Subcutaneous abdominal adipose tissue (tissue), 5 donors: ENCODE measurements at regions not wholly inside any gene's neighbourhood (a gene's known extent, or its start where the extent isn't known, plus 50 kb on each side); places are given as distances from the start of the nearest gene placed in this dataset.
"Not testable (repeated sequence)": the region's sequence is repeated elsewhere in the genome, so short reads cannot be mapped to it uniquely, and the experiment has no call there.

Source experiments
- H3K27ac ChIP-seq: one replicate; pipeline ENCODE4 v1.7.0; 2013; ENCODE audit warnings: low read depth, mild to moderate bottlenecking, inconsistent platforms, low read length, moderate library complexity
- H3K27me3 ChIP-seq, 5 donors: one replicate each; pipeline ENCODE4 v1.7.0; 2013; ENCODE audit warnings: low read length in 5 of 5, inconsistent platforms in 1 of 5; ENCODE audit not compliant: control insufficient read depth in 5 of 5, insufficient read depth in 4 of 5
- H3K36me3 ChIP-seq, 5 donors: one replicate each; pipeline ENCODE4 v1.7.0; 2013; ENCODE audit warnings: low read length in 5 of 5; ENCODE audit not compliant: control insufficient read depth in 5 of 5, insufficient read depth in 5 of 5
- H3K4me1 ChIP-seq, 5 donors: one replicate each; pipeline ENCODE4 v1.7.0; 2013; ENCODE audit warnings: low read length in 5 of 5, mild to moderate bottlenecking in 3 of 5, moderate library complexity in 1 of 5; ENCODE audit not compliant: control insufficient read depth in 5 of 5, insufficient read depth in 5 of 5
- H3K4me3 ChIP-seq, 5 donors: one replicate each; pipeline ENCODE4 v1.7.0; 2013; ENCODE audit warnings: low read length in 5 of 5, low read depth in 1 of 5
- H3K9ac ChIP-seq, 5 donors: one replicate each; pipeline ENCODE4 v1.7.0; 2013; ENCODE audit warnings: low read length in 5 of 5, mild to moderate bottlenecking in 4 of 5, moderate library complexity in 3 of 5
- H3K9me3 ChIP-seq, 5 donors: one replicate each; pipeline ENCODE4 v1.7.0; 2013; ENCODE audit warnings: low read length in 5 of 5; ENCODE audit not compliant: control insufficient read depth in 5 of 5
- donor health status: healthy.
- donor health status: healthy.
- donor health status: healthy.
- donor health status: healthy.
- donor health status: healthy.

GRCh38 chr20:48403167-48403761, 424.5 kb downstream of the PREX1 start:
- Histone ChIP-seq H3K9me3 (no peaks in the 10 kb centered on the region), H3K27ac (no peak overlapping the region), H3K27me3 (peaks cover 19 to 28% (median 24%) of the 10 kb centered on the region in 5 donors), H3K4me1 (no peaks in the 10 kb centered on the region), H3K9ac (no peak overlapping the region), H3K4me3 (no peak overlapping the region), H3K36me3 (no peaks in the 10 kb centered on the region)

- no peaks in the 10 kb centered on the region for H3K4me1 ChIP-seq
- H3K4me3 ChIP-seq = no peak overlapping the region
- H3K9ac ChIP-seq = no peak overlapping the region
- no peaks in the 10 kb centered on the region for H3K36me3 ChIP-seq
- peaks cover 21 to 38% (median 23%) of the 10 kb centered on the region in 5 donors for H3K27me3 ChIP-seq
- H3K27ac ChIP-seq = no peak overlapping the region
- H3K9me3 ChIP-seq = no peaks in the 10 kb centered on the region
Observed at GRCh38 chr20:48401359-48401758, 426.4 kb downstream of the PREX1 start.

GRCh38 chr20:48400009-48400408, 427.8 kb downstream of the PREX1 start:
- Histone ChIP-seq H3K36me3 (no peaks in the 10 kb centered on the region), H3K27ac (no peak overlapping the region), H3K4me1 (no peaks in the 10 kb centered on the region), H3K9ac (no peak overlapping the region), H3K27me3 (peaks cover 13 to 37% (median 23%) of the 10 kb centered on the region in 5 donors), H3K4me3 (no peak overlapping the region), H3K9me3 (no peaks in the 10 kb centered on the region)

GRCh38 chr20:48398506-48399449, 429.0 kb downstream of the PREX1 start:
- H3K4me3 ChIP-seq = no peak overlapping the region
- H3K9ac ChIP-seq = no peak overlapping the region
- H3K27me3 ChIP-seq = peaks cover 11 to 41% (median 21%) of the 10 kb centered on the region in 5 donors
- no peaks in the 10 kb centered on the region for H3K9me3 ChIP-seq
- H3K4me1 ChIP-seq = no peaks in the 10 kb centered on the region
- H3K36me3 ChIP-seq = no peaks in the 10 kb centered on the region
- H3K27ac ChIP-seq = no peak overlapping the region

- not testable (repeated sequence) for H3K4me1 ChIP-seq
Observed at GRCh38 chr20:48396981-48397861, 430.6 kb downstream of the PREX1 start.

GRCh38 chr20:48395816-48396546, 431.8 kb downstream of the PREX1 start:
- peaks cover 0 to 10% (median 6%) of the 10 kb centered on the region in 5 donors for H3K9me3 ChIP-seq
- H3K36me3 ChIP-seq = no peaks in the 10 kb centered on the region
- peaks cover 0 to 2% (median 0%) of the 10 kb centered on the region in 5 donors for H3K4me1 ChIP-seq
- H3K4me3 ChIP-seq = no peak overlapping the region
- H3K27ac ChIP-seq = no peak overlapping the region
- peaks cover 12 to 38% (median 18%) of the 10 kb centered on the region in 5 donors for H3K27me3 ChIP-seq
- H3K9ac ChIP-seq = no peak overlapping the region

More at GRCh38 chr20:48396981-48397861, 430.6 kb downstream of the PREX1 start:
- H3K36me3 ChIP-seq, H3K9ac ChIP-seq, H3K27ac ChIP-seq, H3K4me3 ChIP-seq, H3K9me3 ChIP-seq: not testable (repeated sequence)
- H3K27me3 ChIP-seq = peaks cover 12 to 38% (median 18%) of the 10 kb centered on the region in 5 donors

GRCh38 chr20:48394415-48395081, 433.3 kb downstream of the PREX1 start:
- H3K9me3 ChIP-seq = peaks cover 0 to 10% (median 6%) of the 10 kb centered on the region in 5 donors
- peaks cover 7 to 33% (median 8%) of the 10 kb centered on the region in 5 donors for H3K27me3 ChIP-seq
- no peak overlapping the region for H3K9ac ChIP-seq
- H3K4me3 ChIP-seq = no peak overlapping the region
- H3K36me3 ChIP-seq = no peaks in the 10 kb centered on the region
- peaks cover 0 to 2% (median 0%) of the 10 kb centered on the region in 5 donors for H3K4me1 ChIP-seq
- H3K27ac ChIP-seq = no peak overlapping the region

- H3K36me3 ChIP-seq = no peaks in the 10 kb centered on the region
- peaks cover 0 to 10% (median 6%) of the 10 kb centered on the region in 5 donors for H3K9me3 ChIP-seq
- peaks cover 0 to 2% (median 0%) of the 10 kb centered on the region in 5 donors for H3K4me1 ChIP-seq
- no peak overlapping the region for H3K4me3 ChIP-seq
- peaks cover 7 to 31% (median 8%) of the 10 kb centered on the region in 5 donors for H3K27me3 ChIP-seq
- no peak overlapping the region for H3K27ac ChIP-seq
- H3K9ac ChIP-seq = no peak overlapping the region
Observed at GRCh38 chr20:48393737-48394314, 434.0 kb downstream of the PREX1 start.
